ENCODE measurements at regions not wholly inside any gene's neighbourhood (a gene's known extent, or its start where the extent isn't known, plus 50 kb on each side); places are given as distances from the start of the nearest gene placed in this dataset.

- H3K4me3 ChIP-seq (ENCODE audit: low read depth, poor library complexity, severe bottlenecking), result no peak overlapping the region
- intact Hi-C loops (cut with DNase I; ENCODE audit: low total_unique reads), result no loop called here
- WGBS, 2 donors, result 83 to 85% methylated on average over 3 to 9 of the region's 9 CpGs
- DNase-seq (ENCODE audit: low spot score in 2 of 2), result peak in 1 of 2 donors; percentile 79
- no peak for TF ChIP-seq POLR2A (IDR thresholded peaks at IDR 0.05)
- no peak for TF ChIP-seq CTCF (IDR thresholded peaks at IDR 0.05)
These were observed 244.4 kb upstream of the PPP2R2D start for GRCh38 chr10:131656431-131656841.

- intact Hi-C loops (cut with DNase I; ENCODE audit: low total_unique reads), result no loop called here
- 80 to 83% methylated on average over 16 of the region's 16 CpGs for WGBS, 2 donors
- H3K4me3 ChIP-seq (ENCODE audit: low read depth, poor library complexity, severe bottlenecking), result no peak overlapping the region
- TF ChIP-seq CTCF (IDR thresholded peaks at IDR 0.05) (no peak), POLR2A (IDR thresholded peaks at IDR 0.05) (no peak)
- peak in 1 of 2 donors; percentile 74 for DNase-seq (ENCODE audit: low spot score in 2 of 2)
These were observed 243.4 kb upstream of the PPP2R2D start for GRCh38 chr10:131657318-131657984.

- DNase-seq (ENCODE audit: low spot score in 2 of 2), result peak in 1 of 2 donors; percentile 71
- 87 to 90% methylated on average over 9 of the region's 9 CpGs for WGBS, 2 donors
- intact Hi-C loops (cut with DNase I; ENCODE audit: low total_unique reads), result no loop called here
- TF ChIP-seq CTCF (IDR thresholded peaks at IDR 0.05) (no peak), POLR2A (IDR thresholded peaks at IDR 0.05) (no peak)
- H3K4me3 ChIP-seq (ENCODE audit: low read depth, poor library complexity, severe bottlenecking), result no peak overlapping the region
These were observed 242.8 kb upstream of the PPP2R2D start for GRCh38 chr10:131657985-131658330.

- TF ChIP-seq POLR2A (IDR thresholded peaks at IDR 0.05), result no peak
- no peak for TF ChIP-seq CTCF (IDR thresholded peaks at IDR 0.05)
- 81 to 86% methylated on average over 9 of the region's 9 CpGs for WGBS, 2 donors
- no peak overlapping the region for H3K4me3 ChIP-seq (ENCODE audit: low read depth, poor library complexity, severe bottlenecking)
- DNase-seq (ENCODE audit: low spot score in 2 of 2), result peak in 1 of 2 donors; percentile 70
- intact Hi-C loops (cut with DNase I; ENCODE audit: low total_unique reads), result no loop called here
These were observed 242.2 kb upstream of the PPP2R2D start for GRCh38 chr10:131658476-131659110.

- 88 to 90% methylated on average over 8 to 9 of the region's 9 CpGs for WGBS, 2 donors
- TF ChIP-seq CTCF (IDR thresholded peaks at IDR 0.05) (no peak), POLR2A (IDR thresholded peaks at IDR 0.05) (no peak)
- intact Hi-C loops (cut with DNase I; ENCODE audit: low total_unique reads), result no loop called here
- DNase-seq (ENCODE audit: low spot score in 2 of 2), result no peak
- H3K4me3 ChIP-seq (ENCODE audit: low read depth, poor library complexity, severe bottlenecking), result no peak overlapping the region
These were observed 240.4 kb upstream of the PPP2R2D start for GRCh38 chr10:131660427-131660826.
